NK-92 treated with Interleukin-12 subunit alpha and Interleukin-12 subunit beta, amount 100 ng/mL, for 24 hours (cell line): ENCODE measurements at regions not wholly inside any gene's neighbourhood (a gene's known extent, or its start where the extent isn't known, plus 50 kb on each side); places are given as distances from the start of the nearest gene placed in this dataset.

ENCODE experiments used
- DNase-seq: peaks from one replicate; lab custom pipeline; 2025; lab: John Stamatoyannopoulos, UW

GRCh38 chr13:86945584-86945983, 725.6 kb upstream of the SLITRK5 start:
- no peak for DNase-seq

- no peak for DNase-seq
Measured at GRCh38 chr13:86946734-86947133, 724.4 kb upstream of the SLITRK5 start.

GRCh38 chr13:86954341-86954740, 716.8 kb upstream of the SLITRK5 start:
- no peak for DNase-seq

GRCh38 chr13:86960876-86961275, 710.3 kb upstream of the SLITRK5 start:
- no peak for DNase-seq

GRCh38 chr13:86974251-86974994, 696.7 kb upstream of the SLITRK5 start:
- no peak for DNase-seq

- DNase-seq = no peak
Measured at GRCh38 chr13:86974995-86975328, 696.2 kb upstream of the SLITRK5 start.

- DNase-seq = no peak
Measured at GRCh38 chr13:86976521-86977324, 694.4 kb upstream of the SLITRK5 start.

GRCh38 chr13:86986448-86986847, 684.7 kb upstream of the SLITRK5 start:
- DNase-seq = no peak

- no peak for DNase-seq
Measured at GRCh38 chr13:86992251-86992650, 678.9 kb upstream of the SLITRK5 start.

GRCh38 chr13:87003265-87003664, 667.9 kb upstream of the SLITRK5 start:
- DNase-seq = no peak

- no peak for DNase-seq
Measured at GRCh38 chr13:87005511-87005910, 665.7 kb upstream of the SLITRK5 start.

GRCh38 chr13:87035526-87035925, 635.6 kb upstream of the SLITRK5 start:
- DNase-seq = no peak

GRCh38 chr13:87042946-87043345, 628.2 kb upstream of the SLITRK5 start:
- no peak for DNase-seq

GRCh38 chr13:87052731-87053130, 618.4 kb upstream of the SLITRK5 start:
- no peak for DNase-seq

GRCh38 chr13:87057807-87058520, 613.2 kb upstream of the SLITRK5 start:
- DNase-seq = no peak

GRCh38 chr13:87058786-87059329, 612.3 kb upstream of the SLITRK5 start:
- no peak for DNase-seq

- no peak for DNase-seq
Measured at GRCh38 chr13:87078947-87079795, 592.0 kb upstream of the SLITRK5 start.

- no peak for DNase-seq
Measured at GRCh38 chr13:87080100-87080779, 590.9 kb upstream of the SLITRK5 start.

- no peak for DNase-seq
Measured at GRCh38 chr13:87084192-87084591, 587.0 kb upstream of the SLITRK5 start.

- no peak for DNase-seq
Measured at GRCh38 chr13:87087741-87088140, 583.4 kb upstream of the SLITRK5 start.

GRCh38 chr13:87089391-87089790, 581.8 kb upstream of the SLITRK5 start:
- no peak for DNase-seq
